NCI-H1105 treated with DMSO at 0.1 percent for 48 hours (cell line): ENCODE measurements at regions not wholly inside any gene's neighbourhood (a gene's known extent, or its start where the extent isn't known, plus 50 kb on each side); places are given as distances from the start of the nearest gene placed in this dataset.
A peak's percentile ranks its signal among the peaks of the same experiment; 100 is the strongest.

Source experiments
- DNase-seq: peaks from one replicate; lab custom pipeline; 2025; lab: John Stamatoyannopoulos, UW

DNA sequence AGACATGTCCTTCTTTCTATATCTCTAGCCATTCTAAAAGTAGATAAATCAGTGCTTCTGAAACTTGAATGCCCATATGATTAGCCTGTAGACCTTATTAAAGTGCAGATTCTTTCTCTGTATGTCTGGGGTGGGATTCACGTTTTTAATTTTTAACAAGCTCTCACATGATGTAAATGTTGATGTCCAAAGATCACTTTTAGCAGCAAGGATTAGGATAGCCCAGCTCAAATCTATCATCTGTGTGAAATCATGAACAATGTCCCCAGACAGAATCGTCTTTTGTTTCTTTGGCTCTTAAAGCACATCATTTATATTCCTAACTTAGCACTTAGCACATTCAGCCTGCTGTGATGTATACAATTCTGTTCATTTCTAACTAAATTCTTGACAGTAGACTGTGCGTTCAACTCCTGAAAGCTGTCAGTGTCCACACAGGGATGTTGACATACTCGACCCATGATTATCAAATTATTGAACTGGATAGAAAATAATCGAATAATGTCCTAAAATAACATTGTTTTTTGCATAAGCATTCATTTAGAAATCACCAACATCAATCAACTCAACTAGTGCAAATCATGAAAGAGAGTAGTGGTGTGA lies 102.1 kb upstream of the MLIP start:
- DNase-seq, result no peak

DNA sequence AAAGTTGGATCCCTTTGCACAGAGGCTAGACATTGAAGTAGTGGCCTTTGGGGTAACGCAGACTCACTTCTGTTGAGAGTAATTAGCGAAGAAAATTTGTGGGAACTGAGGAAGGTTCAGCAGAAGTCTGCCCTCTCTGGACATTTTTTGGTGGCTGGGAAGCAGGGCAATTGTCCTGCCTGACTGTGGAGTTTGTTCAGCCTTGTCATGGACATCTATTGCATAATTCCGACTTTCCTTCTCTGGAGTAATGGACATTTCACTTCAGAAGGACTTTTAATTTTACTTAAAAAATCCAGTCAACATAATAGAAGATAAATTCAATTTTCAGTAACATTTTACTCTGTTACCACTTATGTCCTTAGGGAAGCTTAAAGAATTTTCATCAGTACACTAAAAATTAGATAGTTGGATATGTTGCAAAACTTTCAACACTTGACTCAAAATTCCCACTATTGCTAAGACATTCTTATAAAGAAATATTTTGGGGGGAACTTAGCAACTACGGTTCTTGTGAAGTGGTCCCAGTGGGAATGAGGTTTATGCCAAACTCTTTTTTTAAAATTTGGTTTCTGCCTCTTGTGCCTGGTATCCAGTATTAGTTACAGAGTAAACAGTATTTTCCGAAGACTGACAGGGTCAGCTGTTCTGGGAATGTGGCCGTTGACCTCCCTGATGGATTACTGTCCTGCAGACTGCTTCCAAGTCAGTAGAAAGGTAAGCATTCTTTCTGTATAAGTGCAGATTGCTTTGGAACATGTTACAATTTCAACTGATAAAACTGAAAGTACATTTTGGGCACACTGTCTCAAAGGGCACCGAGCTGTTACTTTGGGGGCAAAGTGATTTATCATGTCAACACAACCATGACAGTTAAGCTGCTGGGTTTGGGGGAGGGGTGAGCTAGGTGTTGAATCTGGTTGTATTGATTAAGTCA lies 100.6 kb upstream of the MLIP start:
- no peak for DNase-seq

DNA sequence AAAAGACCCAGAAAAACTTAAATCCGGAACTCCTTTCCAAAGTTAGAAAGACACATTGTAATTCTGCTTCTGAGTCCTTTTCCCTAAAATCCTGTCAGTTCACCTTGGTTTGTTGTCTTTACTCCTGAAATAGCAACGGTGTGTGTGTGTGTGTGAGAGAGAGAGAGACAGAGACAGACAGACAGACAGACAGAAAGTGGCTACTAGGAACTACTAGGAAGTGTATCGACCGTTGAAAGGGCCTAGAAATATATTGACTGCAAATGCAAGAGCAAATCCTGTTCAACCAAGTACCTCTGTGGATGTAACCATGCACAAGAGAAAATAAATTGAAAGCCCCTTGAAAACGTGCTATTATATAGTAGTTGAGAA lies 100.0 kb upstream of the MLIP start:
- no peak for DNase-seq

DNA sequence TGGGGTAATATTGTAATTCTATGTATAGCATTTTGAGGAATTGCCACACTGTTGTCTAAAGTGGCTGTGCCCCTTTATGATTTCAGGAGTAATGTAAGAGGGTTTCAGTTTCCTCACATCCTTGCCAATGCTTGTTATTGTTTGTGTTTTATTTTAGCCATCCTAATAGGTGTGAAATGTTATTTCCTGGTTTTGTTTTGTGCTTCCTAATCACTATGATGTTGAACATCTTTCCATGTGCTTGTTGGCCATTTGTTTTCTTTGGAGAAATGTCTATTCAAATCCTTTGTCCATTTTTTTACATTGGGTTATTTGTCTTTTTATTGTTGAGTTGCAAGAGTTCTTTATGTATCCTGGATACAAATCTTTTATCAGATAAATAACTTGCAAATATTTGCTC lies 97.3 kb upstream of the MLIP start:
- no peak for DNase-seq

- DNase-seq, result no peak
Observed at GRCh38 chr6:54014440-54014839, 96.8 kb upstream of the MLIP start.

- no peak for DNase-seq
Observed at GRCh38 chr6:54017877-54018276, 93.4 kb upstream of the MLIP start.

- no peak for DNase-seq
Observed at GRCh38 chr6:54018722-54019121, 92.5 kb upstream of the MLIP start.

DNA sequence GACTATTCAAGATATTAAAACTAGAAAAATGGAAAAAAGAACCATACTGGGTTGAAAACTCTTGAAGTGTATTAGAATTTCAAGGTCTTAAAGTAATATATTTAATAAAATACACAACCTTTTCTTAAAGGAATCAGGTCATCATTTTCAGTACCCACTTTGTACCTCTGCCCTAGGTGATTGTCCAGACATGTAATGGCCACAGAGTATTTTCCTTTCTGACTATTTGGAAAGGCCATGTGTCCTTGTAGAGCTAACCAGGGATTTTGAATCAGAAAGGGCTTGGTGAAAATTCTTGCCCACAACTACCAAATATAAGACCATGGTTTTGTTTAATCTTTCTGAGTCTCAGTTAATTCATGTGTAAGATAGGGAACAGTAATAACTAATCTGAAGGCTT lies 91.4 kb upstream of the MLIP start:
- DNase-seq, result no peak

GRCh38 chr6:54020334-54020733 lies 90.9 kb upstream of the MLIP start:
- DNase-seq, result peak; percentile 5

GRCh38 chr6:54026652-54027400 lies 84.4 kb upstream of the MLIP start:
- DNase-seq, result no peak

DNA sequence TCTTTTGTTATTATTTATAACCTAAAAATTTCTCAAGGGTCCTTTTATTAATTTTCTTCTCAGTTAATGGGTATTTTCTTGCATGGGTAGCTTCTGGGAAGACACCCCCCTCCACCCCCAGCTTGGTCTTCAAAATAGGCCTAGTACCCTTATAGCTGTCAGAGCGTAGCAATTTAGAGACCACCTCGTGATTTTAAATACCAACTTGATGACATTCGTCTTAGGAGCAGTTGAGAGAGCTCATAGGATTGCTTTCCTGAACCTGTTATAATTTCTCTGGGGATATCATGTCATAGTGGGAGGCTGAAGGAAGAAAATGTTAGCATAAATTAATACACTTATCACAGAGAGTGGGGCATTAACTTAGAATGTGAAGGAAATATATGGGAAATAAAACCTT lies 83.1 kb upstream of the MLIP start:
- DNase-seq, result no peak

DNA sequence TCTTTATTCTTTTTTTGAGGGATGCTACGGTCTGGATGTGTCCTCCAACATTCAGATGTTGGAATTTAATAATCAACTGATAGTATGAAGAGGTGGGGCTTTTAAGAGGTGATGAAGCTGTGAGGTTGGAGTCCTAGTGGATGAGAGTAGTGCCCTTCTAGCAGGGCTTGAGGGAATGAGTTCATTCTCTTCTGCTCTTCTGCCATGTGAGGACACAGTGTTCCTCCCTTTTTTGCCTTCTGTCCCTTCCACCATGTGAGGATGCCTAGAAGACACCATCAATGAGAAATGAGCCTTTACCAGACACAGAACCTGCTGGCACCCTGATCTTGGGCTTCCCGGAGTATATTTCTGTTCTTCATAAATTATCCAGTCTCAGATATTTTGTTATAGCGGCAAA lies 82.1 kb upstream of the MLIP start:
- no peak for DNase-seq

DNA sequence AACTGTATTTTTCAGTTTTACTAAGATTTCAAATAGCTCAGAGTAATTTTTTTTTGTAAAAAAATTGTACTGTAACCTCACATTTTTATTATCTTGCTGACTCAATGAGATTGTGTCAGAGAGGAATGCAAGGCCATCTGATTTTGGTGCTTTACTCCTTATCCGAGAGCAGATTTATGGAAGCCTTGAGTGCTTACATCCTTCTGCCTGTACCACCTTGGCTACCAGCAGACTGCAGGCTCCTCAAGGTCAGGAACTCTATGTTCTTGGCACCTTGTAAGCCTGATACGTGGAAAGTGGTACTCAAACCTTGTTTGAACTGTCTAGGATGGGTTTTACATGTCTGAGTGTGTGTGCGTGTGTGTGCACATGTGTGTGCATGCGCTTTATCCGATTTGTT lies 80.1 kb upstream of the MLIP start:
- DNase-seq, result no peak

DNA sequence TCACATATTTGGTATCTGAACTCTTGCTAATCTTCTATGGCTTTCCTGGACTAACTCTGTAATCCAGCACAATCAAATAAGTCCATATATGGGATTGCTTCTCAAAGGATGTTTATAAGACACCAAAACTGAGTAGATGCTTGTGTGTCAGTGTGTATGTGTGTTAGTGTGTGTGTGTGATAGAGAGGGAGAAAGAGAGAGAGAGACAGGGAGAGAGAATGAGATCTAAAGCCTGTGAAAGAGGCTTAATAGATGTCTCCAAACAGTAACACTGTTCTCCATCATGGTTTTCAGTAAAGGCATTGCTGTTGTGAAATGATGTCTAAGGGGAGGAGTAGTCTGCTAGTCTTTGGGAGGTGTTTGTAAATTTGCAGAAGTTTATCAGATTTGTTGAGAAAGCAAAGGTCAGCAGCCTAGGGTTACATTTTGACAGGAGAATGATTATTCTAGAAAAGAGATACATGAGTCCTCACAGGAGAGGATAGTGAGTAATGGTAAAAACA lies 73.9 kb upstream of the MLIP start:
- no peak for DNase-seq

GRCh38 chr6:54040545-54040944 lies 70.7 kb upstream of the MLIP start:
- no peak for DNase-seq

DNA sequence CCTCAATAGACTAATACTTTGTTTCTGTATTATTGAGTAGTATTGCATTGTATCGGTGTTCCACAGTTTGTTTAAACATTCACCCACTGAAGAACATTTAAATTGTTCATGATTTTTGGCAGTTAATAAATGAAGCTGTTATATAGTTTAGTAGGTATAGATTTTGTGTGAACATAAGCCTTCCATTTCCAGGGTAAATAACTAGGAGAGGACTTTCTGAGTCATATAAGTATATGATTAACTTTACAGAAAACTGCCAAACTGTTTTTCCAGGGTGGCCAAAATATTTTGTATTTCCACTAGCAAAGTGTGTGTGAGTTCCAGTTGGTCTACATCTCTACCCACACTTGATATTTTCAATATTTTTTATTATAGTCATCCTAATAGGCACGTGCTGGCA lies 70.0 kb upstream of the MLIP start:
- DNase-seq, result no peak

DNA sequence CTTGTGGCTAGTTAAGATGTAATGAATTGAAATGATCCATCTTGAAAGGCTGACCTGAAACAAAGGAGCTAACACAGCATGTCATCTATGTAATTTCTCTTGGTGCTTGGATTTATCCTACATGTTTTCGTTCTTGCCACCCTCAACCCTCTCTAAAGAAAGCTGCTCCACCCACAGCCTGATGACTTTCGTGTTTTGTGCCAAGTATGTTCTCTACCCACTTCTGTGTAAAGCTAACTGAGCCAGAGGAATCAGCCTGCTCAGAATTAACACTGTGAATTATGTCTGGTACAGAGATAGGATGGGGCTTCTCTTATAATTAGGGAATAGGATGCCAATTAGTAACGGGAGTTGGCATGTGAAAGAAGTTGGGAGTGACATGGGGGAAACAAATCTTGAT lies 67.9 kb upstream of the MLIP start:
- no peak for DNase-seq

GRCh38 chr6:54044059-54044458 lies 67.2 kb upstream of the MLIP start:
- no peak for DNase-seq

DNA sequence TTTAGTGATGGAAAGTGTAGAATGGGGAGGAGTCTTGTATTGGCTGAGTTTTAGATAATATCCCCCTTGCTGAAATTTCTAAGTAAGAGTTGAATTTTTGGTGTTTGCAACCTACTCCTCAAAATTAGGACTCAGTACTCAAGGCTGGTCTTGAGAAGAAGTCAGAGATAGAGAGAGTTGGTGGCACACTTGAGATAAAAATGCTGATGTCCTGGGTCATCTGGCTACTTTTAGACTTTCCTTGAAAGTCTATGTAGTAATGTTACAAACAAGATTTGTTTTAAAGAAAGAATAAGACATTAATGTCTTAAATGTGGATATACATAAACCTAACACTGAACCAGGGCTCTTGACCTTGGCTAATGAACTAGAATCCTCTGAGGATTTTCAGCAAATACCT lies 62.5 kb upstream of the MLIP start:
- DNase-seq, result no peak

DNA sequence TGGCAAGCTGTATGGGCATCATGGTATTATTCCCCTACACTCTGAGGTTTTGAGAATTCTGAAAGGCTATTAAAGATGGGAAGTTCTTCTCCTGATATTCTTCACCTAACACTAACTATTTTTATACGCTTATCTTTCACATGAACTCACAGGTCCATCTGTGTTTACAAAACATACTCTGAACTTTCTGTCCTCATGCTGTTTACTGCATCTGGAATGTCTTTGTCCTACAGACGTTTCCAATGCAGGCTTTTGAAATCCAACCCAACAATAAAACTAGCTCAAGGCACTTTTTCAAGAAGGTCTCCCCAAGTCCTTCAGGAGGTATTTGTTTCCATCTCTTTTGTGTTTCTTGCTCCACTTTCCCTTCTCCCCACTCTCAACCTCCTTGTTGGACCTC lies 60.5 kb upstream of the MLIP start:
- no peak for DNase-seq

DNA sequence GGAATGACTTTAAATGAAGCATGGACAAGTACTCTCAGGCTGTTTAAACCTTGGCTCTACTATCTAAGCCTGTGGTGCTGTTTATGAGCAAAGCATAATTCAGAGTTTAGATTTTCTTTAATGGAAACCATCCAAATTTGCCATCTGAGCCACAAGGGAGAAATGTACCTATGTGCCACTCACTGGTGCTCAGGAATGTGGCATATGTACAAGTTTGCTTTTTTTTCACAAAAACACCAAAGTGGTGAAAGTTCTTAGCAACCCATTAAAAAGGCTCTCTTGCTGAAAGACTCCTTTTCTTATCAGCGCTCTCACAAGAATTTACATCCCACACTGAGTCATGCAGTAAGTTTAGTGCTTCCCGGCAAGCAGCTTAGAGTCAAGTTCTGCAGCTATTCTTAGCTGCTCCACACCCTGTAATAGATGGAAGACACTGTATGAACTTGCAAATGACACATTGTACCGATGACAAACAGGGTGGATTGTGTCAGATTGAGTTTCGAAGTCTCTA lies 57.3 kb upstream of the MLIP start:
- DNase-seq, result no peak

DNA sequence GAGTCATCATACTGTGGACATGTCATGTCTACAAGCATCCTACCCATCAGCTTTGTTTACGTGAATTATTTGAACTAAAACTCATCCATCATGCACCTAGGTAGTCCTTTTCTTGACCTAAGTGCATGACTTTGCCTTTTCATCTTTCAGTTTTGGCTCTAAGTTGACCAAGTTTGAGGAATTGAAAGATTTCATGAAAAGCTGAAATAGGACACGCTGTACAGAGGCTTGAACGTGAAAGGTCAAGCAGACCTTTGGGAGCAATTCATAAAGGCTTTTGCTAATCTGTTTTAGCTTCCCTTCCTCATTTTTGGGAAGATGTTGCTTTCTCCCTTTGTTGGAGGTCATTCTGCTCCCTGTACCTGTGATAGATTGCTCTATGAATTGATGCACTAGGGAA lies 55.1 kb upstream of the MLIP start:
- no peak for DNase-seq

GRCh38 chr6:54057058-54057457 lies 54.2 kb upstream of the MLIP start:
- DNase-seq, result no peak
